Skeletal muscle tissue (tissue), 3 donors: ENCODE measurements at regions not wholly inside any gene's neighbourhood (a gene's known extent, or its start where the extent isn't known, plus 50 kb on each side); places are given as distances from the start of the nearest gene placed in this dataset.

Source experiments
- H3K27ac ChIP-seq: one replicate; pipeline ENCODE4 v1.7.0; 2013; ENCODE audit warnings: mild to moderate bottlenecking, low read depth, low read length, inconsistent platforms
- H3K27me3 ChIP-seq, 3 donors: one replicate each; pipeline ENCODE4 v1.7.0; 2013; ENCODE audit warnings: low read length in 3 of 3; ENCODE audit not compliant: control insufficient read depth in 3 of 3, insufficient read depth in 3 of 3
- H3K36me3 ChIP-seq, 3 donors: one replicate each; pipeline ENCODE4 v1.7.0; 2013; ENCODE audit warnings: low read length in 3 of 3; ENCODE audit not compliant: control insufficient read depth in 3 of 3, insufficient read depth in 3 of 3
- H3K4me1 ChIP-seq, 3 donors: one replicate each; pipeline ENCODE4 v1.7.0; 2013; ENCODE audit warnings: low read length in 3 of 3, mild to moderate bottlenecking in 3 of 3; ENCODE audit not compliant: control insufficient read depth in 3 of 3, insufficient read depth in 3 of 3
- H3K4me3 ChIP-seq, 3 donors: one replicate each; pipeline ENCODE4 v1.7.0; 2013; ENCODE audit warnings: low read length in 3 of 3
- H3K9ac ChIP-seq, 3 donors: one replicate each; pipeline ENCODE4 v1.7.0; 2013; ENCODE audit warnings: low read length in 3 of 3, mild to moderate bottlenecking in 3 of 3, moderate library complexity in 2 of 3, low read depth in 1 of 3
- H3K9me3 ChIP-seq, 3 donors: one replicate each; pipeline ENCODE4 v1.7.0; 2013; ENCODE audit warnings: low read length in 3 of 3; ENCODE audit not compliant: control insufficient read depth in 3 of 3
- donor health status: Osteomylitis.

- Histone ChIP-seq H3K4me1 (peaks cover 0 to 7% (median 0%) of the 10 kb centered on the region in 3 donors), H3K9ac (no peak overlapping the region), H3K9me3 (no peaks in the 10 kb centered on the region), H3K27ac (no peak overlapping the region), H3K4me3 (peak overlapping the region in 2 of 3 donors; percentile 8 to 24), H3K36me3 (no peaks in the 10 kb centered on the region), H3K27me3 (peaks cover 6 to 23% (median 10%) of the 10 kb centered on the region in 3 donors)
Measured at GRCh38 chr9:79256691-79257213, 315.0 kb upstream of the TLE4 start.

DNA sequence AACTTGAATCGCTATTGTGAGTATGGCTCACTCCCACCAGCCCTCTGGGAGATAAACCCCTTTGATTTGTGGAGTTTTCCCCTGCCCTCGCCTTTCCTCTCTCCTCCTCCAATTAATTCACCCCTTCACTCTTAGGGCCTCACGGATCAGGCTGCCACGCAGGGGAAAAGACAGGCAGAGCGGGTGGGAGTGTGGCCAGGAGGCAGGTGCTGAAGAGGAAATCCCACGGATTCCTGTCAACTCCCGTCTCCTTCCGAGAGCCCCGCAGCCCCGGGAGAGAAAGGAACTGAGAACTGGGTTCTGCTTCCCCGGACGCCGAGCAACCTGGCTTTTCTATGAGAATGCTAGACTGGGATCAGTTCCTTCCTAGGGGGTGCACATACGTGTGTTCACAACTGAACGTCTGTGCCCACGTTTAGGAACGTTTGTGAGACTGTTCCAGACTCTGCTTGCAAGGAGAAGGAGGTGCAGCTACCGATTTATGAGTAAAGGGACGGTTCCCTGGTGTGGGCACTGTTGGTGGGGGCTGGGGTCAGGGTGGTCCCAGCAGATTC lies 314.5 kb upstream of the TLE4 start:
- Histone ChIP-seq H3K27me3 (peaks cover 6 to 23% (median 10%) of the 10 kb centered on the region in 3 donors), H3K9me3 (no peaks in the 10 kb centered on the region), H3K4me1 (peaks cover 0 to 7% (median 0%) of the 10 kb centered on the region in 3 donors), H3K27ac (no peak overlapping the region), H3K36me3 (no peaks in the 10 kb centered on the region), H3K9ac (no peak overlapping the region), H3K4me3 (peak overlapping the region in 1 of 3 donors; percentile 24)

GRCh38 chr9:79257790-79258351 lies 313.9 kb upstream of the TLE4 start:
- Histone ChIP-seq H3K9ac (no peak overlapping the region), H3K36me3 (no peaks in the 10 kb centered on the region), H3K27ac (no peak overlapping the region), H3K27me3 (peaks cover 6 to 23% (median 10%) of the 10 kb centered on the region in 3 donors), H3K4me3 (no peak overlapping the region), H3K9me3 (no peaks in the 10 kb centered on the region), H3K4me1 (peaks cover 0 to 7% (median 0%) of the 10 kb centered on the region in 3 donors)

DNA sequence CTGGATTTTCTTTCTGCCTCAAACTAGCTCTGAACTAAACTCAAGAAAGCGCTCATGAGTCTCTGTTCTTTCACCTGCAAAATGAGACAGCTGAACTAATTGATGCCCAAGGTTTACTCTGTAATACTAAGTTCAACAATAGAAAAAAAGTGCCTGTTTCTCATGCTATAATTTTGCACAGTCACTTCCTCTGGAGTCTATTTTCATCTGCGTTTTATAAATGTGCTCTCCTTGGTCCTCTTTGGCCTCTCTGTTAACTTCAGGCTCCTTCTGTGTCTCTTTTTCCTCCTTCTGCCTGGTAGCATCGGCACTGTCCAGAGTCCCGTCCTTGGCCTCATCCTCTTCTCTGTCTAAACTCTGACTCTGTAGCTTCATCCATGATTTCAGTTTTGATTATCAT lies 311.9 kb upstream of the TLE4 start:
- Histone ChIP-seq H3K4me1 (peaks cover 0 to 7% (median 0%) of the 10 kb centered on the region in 3 donors), H3K36me3 (no peaks in the 10 kb centered on the region), H3K27ac (no peak overlapping the region), H3K9ac (no peak overlapping the region), H3K4me3 (no peak overlapping the region), H3K9me3 (no peaks in the 10 kb centered on the region), H3K27me3 (peaks cover 6 to 23% (median 10%) of the 10 kb centered on the region in 3 donors)

DNA sequence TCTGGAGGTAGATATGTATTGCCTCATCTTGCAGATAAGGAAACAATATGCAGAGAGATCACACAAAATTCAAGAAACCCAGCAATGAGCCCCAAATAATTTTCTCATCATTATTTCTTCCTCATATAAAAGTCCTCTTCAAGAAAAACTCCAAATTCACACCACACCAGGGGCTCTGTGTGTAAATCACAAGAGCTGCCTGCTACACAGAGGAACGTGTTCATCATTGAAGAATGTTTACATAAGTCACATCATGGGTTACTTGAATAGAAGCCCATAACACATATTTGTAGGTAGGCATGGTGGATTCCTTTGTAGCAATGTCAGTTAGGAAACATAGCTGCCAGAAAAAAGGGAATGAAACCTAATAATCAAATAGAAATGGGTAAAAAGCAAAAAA lies 308.1 kb upstream of the TLE4 start:
- H3K27ac ChIP-seq = no peak overlapping the region

DNA sequence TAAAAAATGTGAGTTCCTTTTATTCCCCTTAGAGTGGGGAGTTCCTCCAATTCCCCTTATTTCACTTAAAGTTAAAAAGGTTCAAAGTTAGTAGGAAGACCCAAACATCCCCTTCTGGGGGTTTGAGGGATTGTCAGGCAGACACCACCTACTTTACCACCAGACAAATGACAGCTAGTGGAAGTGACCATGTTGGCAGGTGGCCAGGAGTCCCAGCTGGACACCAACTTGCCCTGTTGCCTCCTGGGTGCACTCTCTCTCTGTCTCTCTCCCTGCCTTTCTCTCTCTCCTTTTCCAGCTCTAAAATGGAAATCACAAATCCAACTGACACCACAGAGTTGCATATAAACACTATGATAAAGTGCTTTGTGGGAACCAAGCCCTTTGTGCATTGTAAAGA lies 307.7 kb upstream of the TLE4 start:
- H3K4me1 ChIP-seq = no peaks in the 10 kb centered on the region
- H3K9ac ChIP-seq = no peak overlapping the region
- H3K4me3 ChIP-seq = no peak overlapping the region
- no peaks in the 10 kb centered on the region for H3K9me3 ChIP-seq
- peaks cover 0 to 4% (median 0%) of the 10 kb centered on the region in 3 donors for H3K27me3 ChIP-seq
- H3K36me3 ChIP-seq = no peaks in the 10 kb centered on the region
- H3K27ac ChIP-seq = no peak overlapping the region

More for the DNA sequence above, 308.1 kb upstream of the TLE4 start:
- Histone ChIP-seq H3K9ac (no peak overlapping the region), H3K27me3 (peaks cover 0 to 4% (median 0%) of the 10 kb centered on the region in 3 donors), H3K4me1 (no peaks in the 10 kb centered on the region), H3K36me3 (no peaks in the 10 kb centered on the region), H3K4me3 (no peak overlapping the region), H3K9me3 (no peaks in the 10 kb centered on the region)

GRCh38 chr9:79264511-79265355 lies 307.0 kb upstream of the TLE4 start:
- peaks cover 0 to 4% (median 0%) of the 10 kb centered on the region in 3 donors for H3K27me3 ChIP-seq
- H3K4me3 ChIP-seq = no peak overlapping the region
- no peaks in the 10 kb centered on the region for H3K4me1 ChIP-seq
- no peaks in the 10 kb centered on the region for H3K36me3 ChIP-seq
- H3K27ac ChIP-seq = no peak overlapping the region
- H3K9me3 ChIP-seq = no peaks in the 10 kb centered on the region
- H3K9ac ChIP-seq = no peak overlapping the region

- H3K36me3 ChIP-seq = no peaks in the 10 kb centered on the region
- H3K9me3 ChIP-seq = no peaks in the 10 kb centered on the region
- H3K4me3 ChIP-seq = no peak overlapping the region
- no peaks in the 10 kb centered on the region for H3K27me3 ChIP-seq
- no peaks in the 10 kb centered on the region for H3K4me1 ChIP-seq
- no peak overlapping the region for H3K9ac ChIP-seq
- H3K27ac ChIP-seq = no peak overlapping the region
Measured at GRCh38 chr9:79266986-79267385, 304.8 kb upstream of the TLE4 start.

DNA sequence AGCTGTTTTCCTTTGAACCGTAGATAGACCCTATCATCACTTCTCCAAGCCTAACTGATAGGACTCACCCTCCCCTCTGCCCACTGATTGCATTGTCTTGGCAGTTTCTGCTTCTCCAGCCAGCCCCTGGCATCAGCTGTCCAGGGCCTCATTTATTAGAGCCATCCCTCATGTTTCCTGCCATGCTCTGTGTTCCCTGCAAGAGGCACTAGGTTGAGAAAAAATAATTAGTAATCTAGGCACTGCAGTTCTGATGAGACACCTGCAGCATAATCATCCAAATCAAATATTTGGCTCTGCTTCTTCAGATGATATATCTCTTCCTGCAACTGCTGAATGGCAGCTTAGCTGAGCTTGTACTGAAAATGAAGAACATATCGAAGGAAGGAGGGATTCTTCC lies 303.0 kb upstream of the TLE4 start:
- H3K27me3 ChIP-seq = no peaks in the 10 kb centered on the region
- no peak overlapping the region for H3K4me3 ChIP-seq
- no peaks in the 10 kb centered on the region for H3K4me1 ChIP-seq
- H3K9ac ChIP-seq = no peak overlapping the region
- no peaks in the 10 kb centered on the region for H3K9me3 ChIP-seq
- H3K36me3 ChIP-seq = no peaks in the 10 kb centered on the region
- no peak overlapping the region for H3K27ac ChIP-seq

DNA sequence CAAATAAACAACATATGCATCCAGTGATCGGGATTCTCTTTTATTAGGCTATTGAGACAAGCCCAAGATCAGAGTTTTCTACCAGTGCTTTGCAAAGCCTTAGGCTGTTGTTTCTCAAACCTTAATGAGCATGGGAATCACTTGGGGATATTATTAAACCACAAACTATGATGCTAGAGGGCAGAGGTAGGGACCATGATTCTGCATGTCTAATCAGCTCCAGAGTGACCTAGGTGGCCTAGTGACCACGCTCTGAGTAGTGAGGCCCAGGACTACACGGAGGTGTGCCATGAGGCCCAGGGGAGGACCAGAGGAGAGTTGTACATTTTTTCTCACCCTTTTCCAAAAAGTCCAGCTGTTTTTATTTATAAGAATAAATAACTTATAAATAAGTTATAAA lies 298.5 kb upstream of the TLE4 start:
- Histone ChIP-seq H3K27ac (no peak overlapping the region), H3K36me3 (no peaks in the 10 kb centered on the region), H3K9ac (no peak overlapping the region), H3K4me3 (no peak overlapping the region), H3K4me1 (no peaks in the 10 kb centered on the region), H3K9me3 (peaks cover 0 to under 1% (median 0%) of the 10 kb centered on the region in 3 donors), H3K27me3 (no peaks in the 10 kb centered on the region)
